Prostate gland (tissue), 2 donors: ENCODE measurements at regions not wholly inside any gene's neighbourhood (a gene's known extent, or its start where the extent isn't known, plus 50 kb on each side); places are given as distances from the start of the nearest gene placed in this dataset.

Experiments used
- DNase-seq: peaks from one replicate; pipeline ENCODE4 v3.0.0-alpha.2; 2019; ENCODE audit warnings: low spot score
- H3K27ac ChIP-seq, 2 donors: fragments of 200-600 bp; sonication (generic); 2 replicates each; pipeline ENCODE4 v1.5.1; 2017 to 2019
- H3K27me3 ChIP-seq: fragments of 200-600 bp; sonication (generic); replicated peaks from 2 replicates; pipeline ENCODE4 v1.5.1; 2019; ENCODE audit not compliant: insufficient read depth
- H3K36me3 ChIP-seq, 2 donors: fragments of 200-600 bp; sonication (generic); 1 replicate in 1 of 2; 2 replicates in 1 of 2; pipeline versions ENCODE4 v1.5.1 to v1.8.1; 2017 to 2019
- H3K4me1 ChIP-seq: fragments of 200-600 bp; sonication (generic); replicated peaks from 2 replicates; pipeline ENCODE4 v1.5.1; 2019
- H3K4me3 ChIP-seq, 2 donors: fragments of 200-600 bp; sonication (generic); 2 replicates each; pipeline ENCODE4 v1.5.1; 2017 to 2019
- H3K9me3 ChIP-seq: fragments of 200-600 bp; sonication (generic); 2 replicates; pipeline ENCODE4 v1.5.1; 2017
- POLR2A ChIP-seq: fragments of 450-650 bp; IDR thresholded peaks from one replicate; pipeline ENCODE4 v1.6.1; 2016; ENCODE audit warnings: antibody characterized with exemption, mild to moderate bottlenecking
- POLR2AphosphoS5 ChIP-seq: sonication (generic); formaldehyde crosslinking; IDR thresholded peaks from one replicate; pipeline ENCODE4 v1.6.1; 2017; ENCODE audit warnings: antibody characterized with exemption
- WGBS: methylation state at CpG from one replicate; pipeline ENCODE4 v1.1.5; 2018; 5-methylcytosine and 5-hydroxymethylcytosine counted together
- intact Hi-C: fragments of 100-400 bp; cut with DNase I; formaldehyde crosslinking; loops from one replicate; pipeline ENCODE4 v1.14.2; 2022
- TF ChIP-seq, protein P1 (sequence below), 4 experiments: fragments of 200-600 bp in 2 of 4; fragments of 450-650 bp in 2 of 4; sonication (generic) in 2 of 4; IDR thresholded peaks; 1 replicate in 3 of 4; 2 replicates in 1 of 4; pipeline ENCODE4 v1.5.1; 2016 to 2019; ENCODE audit warnings: antibody characterized with exemption in 4 of 4, mild to moderate bottlenecking in 2 of 4, moderate library complexity in 2 of 4

DNA sequence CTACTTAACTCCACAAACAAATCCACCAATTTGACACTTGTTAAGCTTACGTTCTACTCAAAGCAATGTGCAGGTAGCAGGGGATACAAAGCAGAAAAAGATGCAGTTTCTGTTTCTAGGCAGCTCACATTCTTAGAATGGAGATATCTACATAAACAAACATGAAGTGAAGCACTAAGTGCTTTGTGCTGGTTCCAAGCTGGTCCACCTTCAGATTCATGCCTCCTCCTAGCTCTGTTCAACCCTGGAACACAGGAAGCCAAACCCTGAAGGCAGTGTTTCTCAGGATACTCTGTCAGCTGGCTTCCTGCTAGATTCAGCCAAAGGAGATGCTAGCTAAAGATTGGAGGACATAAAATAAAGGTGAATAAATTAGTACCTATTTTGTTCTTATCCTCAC is 55.3 kb upstream of the NOL4 start:
- no peaks in the 10 kb centered on the region for H3K36me3 ChIP-seq
- H3K9me3 ChIP-seq, result no peaks in the 10 kb centered on the region
- 38% methylated on average over 1 of the region's 1 CpG for WGBS
- H3K4me3 ChIP-seq, result no peak overlapping the region
- H3K27me3 ChIP-seq, result no peaks in the 10 kb centered on the region
- DNase-seq, result no peak
- intact Hi-C loops, result no loop called here
- TF ChIP-seq, protein P1, sequence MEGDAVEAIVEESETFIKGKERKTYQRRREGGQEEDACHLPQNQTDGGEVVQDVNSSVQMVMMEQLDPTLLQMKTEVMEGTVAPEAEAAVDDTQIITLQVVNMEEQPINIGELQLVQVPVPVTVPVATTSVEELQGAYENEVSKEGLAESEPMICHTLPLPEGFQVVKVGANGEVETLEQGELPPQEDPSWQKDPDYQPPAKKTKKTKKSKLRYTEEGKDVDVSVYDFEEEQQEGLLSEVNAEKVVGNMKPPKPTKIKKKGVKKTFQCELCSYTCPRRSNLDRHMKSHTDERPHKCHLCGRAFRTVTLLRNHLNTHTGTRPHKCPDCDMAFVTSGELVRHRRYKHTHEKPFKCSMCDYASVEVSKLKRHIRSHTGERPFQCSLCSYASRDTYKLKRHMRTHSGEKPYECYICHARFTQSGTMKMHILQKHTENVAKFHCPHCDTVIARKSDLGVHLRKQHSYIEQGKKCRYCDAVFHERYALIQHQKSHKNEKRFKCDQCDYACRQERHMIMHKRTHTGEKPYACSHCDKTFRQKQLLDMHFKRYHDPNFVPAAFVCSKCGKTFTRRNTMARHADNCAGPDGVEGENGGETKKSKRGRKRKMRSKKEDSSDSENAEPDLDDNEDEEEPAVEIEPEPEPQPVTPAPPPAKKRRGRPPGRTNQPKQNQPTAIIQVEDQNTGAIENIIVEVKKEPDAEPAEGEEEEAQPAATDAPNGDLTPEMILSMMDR (IDR thresholded peaks at IDR 0.05), result no peak
- no peak for TF ChIP-seq POLR2AphosphoS5
- TF ChIP-seq POLR2A, result no peak
- H3K27ac ChIP-seq, result no peak overlapping the region
- no peaks in the 10 kb centered on the region for H3K4me1 ChIP-seq

DNA sequence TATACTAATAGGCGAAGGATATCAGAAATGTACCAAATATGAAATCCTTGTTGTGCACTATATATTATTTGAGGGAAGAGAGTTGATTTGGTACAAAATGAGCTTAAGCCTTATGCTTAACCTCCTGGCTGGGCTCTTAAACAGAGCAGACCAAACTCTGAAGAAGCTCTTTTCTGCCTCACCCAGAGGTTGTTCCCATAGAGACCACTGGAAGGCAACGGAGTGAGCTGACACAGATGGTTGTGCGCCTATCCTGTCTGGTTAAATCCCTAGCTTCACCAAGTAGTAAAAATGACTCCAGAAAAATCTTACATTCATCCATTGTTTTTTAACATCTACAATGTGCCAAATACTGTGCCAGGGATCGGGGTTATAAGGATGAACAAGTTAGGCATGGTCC is 55.9 kb upstream of the NOL4 start:
- Histone ChIP-seq H3K27ac (no peak overlapping the region), H3K36me3 (no peaks in the 10 kb centered on the region), H3K27me3 (no peaks in the 10 kb centered on the region), H3K9me3 (no peaks in the 10 kb centered on the region), H3K4me3 (no peak overlapping the region), H3K4me1 (no peaks in the 10 kb centered on the region)
- intact Hi-C loops, result no loop called here
- no peak for DNase-seq
- 78% methylated on average over 4 of the region's 4 CpGs for WGBS
- TF ChIP-seq POLR2A, result no peak
- TF ChIP-seq, protein P1 (IDR thresholded peaks at IDR 0.05), result no peak
- no peak for TF ChIP-seq POLR2AphosphoS5

- intact Hi-C loops, result no loop called here
- 69% methylated on average over 2 of the region's 2 CpGs for WGBS
- no peaks in the 10 kb centered on the region for H3K4me1 ChIP-seq
Measured at GRCh38 chr18:34281290-34281689, 56.6 kb upstream of the NOL4 start.

GRCh38 chr18:34281722-34282121 is 57.0 kb upstream of the NOL4 start:
- H3K4me3 ChIP-seq, result no peak overlapping the region
- H3K27me3 ChIP-seq, result no peaks in the 10 kb centered on the region
- H3K4me1 ChIP-seq, result no peaks in the 10 kb centered on the region
- intact Hi-C loops, result no loop called here
- no peaks in the 10 kb centered on the region for H3K9me3 ChIP-seq
- H3K27ac ChIP-seq, result no peak overlapping the region
- no peaks in the 10 kb centered on the region for H3K36me3 ChIP-seq
- DNase-seq, result no peak
- TF ChIP-seq POLR2AphosphoS5 (no peak), POLR2A (no peak)
- TF ChIP-seq, protein P1 (IDR thresholded peaks at IDR 0.05), result no peak
- WGBS, result 64% methylated on average over 3 of the region's 3 CpGs

More at GRCh38 chr18:34281290-34281689, 56.6 kb upstream of the NOL4 start:
- no peak for TF ChIP-seq POLR2AphosphoS5
- no peak for TF ChIP-seq POLR2A
- TF ChIP-seq, protein P1 (IDR thresholded peaks at IDR 0.05), result no peak
- no peak for DNase-seq
- Histone ChIP-seq H3K27ac (no peak overlapping the region), H3K9me3 (no peaks in the 10 kb centered on the region), H3K4me3 (no peak overlapping the region), H3K27me3 (no peaks in the 10 kb centered on the region), H3K36me3 (no peaks in the 10 kb centered on the region)

DNA sequence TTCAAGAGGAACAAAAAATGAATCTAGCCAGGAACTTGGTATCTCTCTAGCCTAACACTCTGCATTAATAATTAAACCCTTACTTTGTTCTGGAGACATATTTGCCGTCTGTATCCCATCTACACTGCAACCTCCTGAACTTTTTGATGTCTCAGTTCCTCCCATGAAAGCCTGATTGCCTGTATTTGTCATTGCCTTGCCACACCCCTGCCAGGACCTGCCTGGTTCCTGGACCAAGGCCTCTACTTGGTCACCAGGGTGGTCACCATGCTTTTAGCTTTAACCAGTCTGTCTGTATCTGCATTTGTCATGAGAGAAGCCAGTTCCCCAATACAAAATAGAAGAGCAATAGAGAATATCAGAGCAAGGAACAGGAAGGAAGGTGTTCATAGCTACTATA is 58.8 kb upstream of the NOL4 start:
- WGBS, result 50% methylated on average over 1 of the region's 1 CpG

More for the DNA sequence above, 58.8 kb upstream of the NOL4 start:
- Histone ChIP-seq H3K27ac (no peak overlapping the region), H3K27me3 (no peaks in the 10 kb centered on the region), H3K9me3 (no peaks in the 10 kb centered on the region), H3K4me1 (no peaks in the 10 kb centered on the region), H3K36me3 (no peaks in the 10 kb centered on the region), H3K4me3 (no peak overlapping the region)
- TF ChIP-seq POLR2AphosphoS5 (no peak), POLR2A (no peak)
- TF ChIP-seq, protein P1 (IDR thresholded peaks at IDR 0.05), result no peak
- DNase-seq, result no peak
- intact Hi-C loops, result no loop called here
